Common myeloid progenitor, CD34-positive (primary cell): ENCODE measurements at regions not wholly inside any gene's neighbourhood (a gene's known extent, or its start where the extent isn't known, plus 50 kb on each side); places are given as distances from the start of the nearest gene placed in this dataset.

Experiments used
- CTCF ChIA-PET: fragments of 350-600 bp; sonication (Branson Sonifier 250); formaldehyde crosslinking; loops from one replicate; lab custom pipeline; 2021; ENCODE audit warnings: antibody characterized with exemption; lab: Charles Lee
- POLR2A ChIA-PET: fragments of 350-600 bp; sonication (Branson Sonifier 250); formaldehyde crosslinking; loops from one replicate; lab custom pipeline; 2021; ENCODE audit warnings: antibody characterized with exemption; lab: Charles Lee
- DNase-seq, 3 donors: peaks; one replicate each; pipeline versions ENCODE4 v3.0.0 to v3.0.0-alpha.2; 2013
- H3K27ac ChIP-seq, 2 experiments: 1 replicate in 1 of 2; 2 replicates in 1 of 2; pipeline ENCODE4 v1.7.0; 2013; ENCODE audit warnings: inconsistent platforms in 2 of 2, low read length in 2 of 2, mild to moderate bottlenecking in 2 of 2, low read depth in 1 of 2, moderate library complexity in 1 of 2; ENCODE audit not compliant: severe bottlenecking in 2 of 2, insufficient read depth in 1 of 2, poor library complexity in 1 of 2
- H3K27me3 ChIP-seq, 5 experiments: replicated peaks in 2 of 5; 1 replicate in 3 of 5; 2 replicates in 2 of 5; pipeline versions ENCODE4 v1.6.1 to v1.7.0; 2013; ENCODE audit warnings: low read length in 4 of 5, mild to moderate bottlenecking in 2 of 5, moderate library complexity in 2 of 5, inconsistent platforms in 1 of 5; ENCODE audit not compliant: insufficient read depth in 5 of 5, control insufficient read depth in 4 of 5
- H3K36me3 ChIP-seq, 4 experiments: 1 replicate in 2 of 4; 2 replicates in 2 of 4; pipeline versions ENCODE4 v1.6.1 to v1.7.0; 2013; ENCODE audit warnings: low read length in 3 of 4, control low read depth in 1 of 4, mild to moderate bottlenecking in 1 of 4; ENCODE audit not compliant: control insufficient read depth in 4 of 4, insufficient read depth in 4 of 4
- H3K4me1 ChIP-seq, 4 experiments: 1 replicate in 3 of 4; 2 replicates in 1 of 4; pipeline versions ENCODE4 v1.6.1 to v1.7.1; 2013; ENCODE audit warnings: low read length in 3 of 4, mild to moderate bottlenecking in 3 of 4, control low read depth in 1 of 4, inconsistent platforms in 1 of 4, moderate library complexity in 1 of 4; ENCODE audit not compliant: control insufficient read depth in 4 of 4, insufficient read depth in 4 of 4; ENCODE audit errors: control extremely low read depth in 1 of 4
- H3K4me3 ChIP-seq, 7 experiments: 1 replicate in 4 of 7; 2 replicates in 3 of 7; pipeline versions ENCODE4 v1.5.1 to v1.7.0; 2013; ENCODE audit warnings: mild to moderate bottlenecking in 7 of 7, low read length in 6 of 7, moderate library complexity in 6 of 7, inconsistent platforms in 2 of 7, low read depth in 2 of 7, control low read depth in 1 of 7; ENCODE audit not compliant: insufficient read depth in 4 of 7, control insufficient read depth in 1 of 7; ENCODE audit errors: extremely low read depth in 1 of 7
- H3K9me3 ChIP-seq, 5 experiments: 1 replicate in 4 of 5; 2 replicates in 1 of 5; pipeline versions ENCODE4 v1.6.1 to v1.7.1; 2013; ENCODE audit warnings: low read length in 4 of 5, mild to moderate bottlenecking in 2 of 5, inconsistent platforms in 1 of 5, low read depth in 1 of 5, moderate library complexity in 1 of 5; ENCODE audit not compliant: control insufficient read depth in 4 of 5, insufficient read depth in 2 of 5; ENCODE audit errors: control extremely low read depth in 1 of 5
- WGBS: methylation state at CpG from one replicate; pipeline ENCODE4 v1.1.5; 2013; ENCODE audit not compliant: insufficient coverage; 5-methylcytosine and 5-hydroxymethylcytosine counted together

DNA sequence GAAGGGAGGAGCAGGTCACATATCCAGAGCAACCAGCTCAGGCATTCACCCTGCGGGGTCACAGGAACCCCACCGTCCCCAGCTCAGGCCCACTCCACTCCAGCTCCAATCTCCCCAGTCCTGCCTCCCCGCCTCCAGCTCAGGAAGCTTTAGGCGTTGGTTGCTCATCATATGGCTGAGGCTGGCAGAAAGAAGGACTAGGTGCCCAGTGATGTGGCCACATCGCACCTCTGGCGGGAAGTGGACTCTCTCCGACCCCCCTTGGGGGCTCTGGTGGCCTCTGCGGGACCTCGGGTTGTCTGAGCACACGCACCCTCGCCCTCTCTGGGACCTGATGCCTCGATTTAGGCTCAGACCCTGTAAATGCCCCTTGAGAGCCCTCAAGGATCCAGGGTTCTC, 187.7 kb downstream of the ZFP36L2 start:
- no peak overlapping the region for H3K4me3 ChIP-seq
- no peaks in the 10 kb centered on the region for H3K27me3 ChIP-seq
- POLR2A ChIA-PET = no interaction called here
- 89% methylated on average over 11 of the region's 12 CpGs for WGBS
- H3K27ac ChIP-seq = no peak overlapping the region
- H3K4me1 ChIP-seq = peaks cover 0 to 42% (median 33%) of the 10 kb centered on the region in 4 experiments
- no peak for DNase-seq
- no peaks in the 10 kb centered on the region for H3K36me3 ChIP-seq
- H3K9me3 ChIP-seq = no peaks in the 10 kb centered on the region
- CTCF ChIA-PET = interaction anchor here (1.0 to 1.5 kb wide), 3 partner anchors 13 to 63 kb away, joined by 3 to 5 read pairs (median 4); no protein-coding TSS in a partner anchor

DNA sequence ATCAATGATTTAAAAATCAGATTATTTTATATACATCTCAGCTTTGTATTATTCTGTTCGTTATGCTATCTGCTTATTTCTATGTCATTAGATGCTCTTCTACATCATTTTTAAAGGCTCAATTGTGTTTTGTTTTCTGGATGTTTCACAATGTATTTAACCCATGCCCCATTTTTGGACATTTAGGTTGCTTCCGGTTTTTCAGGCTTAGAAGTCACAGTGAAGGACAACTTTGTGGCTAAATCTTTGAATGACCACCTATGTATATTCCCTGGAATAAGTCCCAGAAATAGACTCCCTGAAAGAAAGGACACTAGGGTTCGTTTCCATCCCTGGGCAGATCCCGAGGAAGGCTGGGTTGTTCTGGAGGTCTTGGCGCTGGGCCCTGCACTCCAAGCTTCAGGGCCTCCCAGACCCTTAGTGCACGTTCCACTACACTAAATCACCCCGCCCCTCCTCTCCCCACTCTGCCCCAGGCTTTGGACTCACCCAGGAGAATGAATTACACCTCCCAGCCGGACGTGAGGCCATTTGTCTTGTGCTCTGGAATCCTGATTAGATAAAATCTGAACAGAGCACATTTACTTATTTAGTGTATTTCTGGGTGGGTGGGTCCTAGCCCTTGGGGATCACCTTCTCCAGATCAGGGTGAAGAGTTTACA, 188.2 kb downstream of the ZFP36L2 start:
- Histone ChIP-seq H3K36me3 (no peaks in the 10 kb centered on the region), H3K9me3 (no peaks in the 10 kb centered on the region), H3K4me3 (no peak overlapping the region), H3K27me3 (no peaks in the 10 kb centered on the region), H3K27ac (no peak overlapping the region), H3K4me1 (peaks cover 0 to 40% (median 31%) of the 10 kb centered on the region in 4 experiments)
- CTCF ChIA-PET = interaction anchor here (0.7 to 1.5 kb wide), 4 partner anchors 10 to 63 kb away, joined by 3 to 5 read pairs (median 4); no protein-coding TSS in a partner anchor
- DNase-seq = no peak
- WGBS = 88% methylated on average over 5 of the region's 9 CpGs
- POLR2A ChIA-PET = no interaction called here

DNA sequence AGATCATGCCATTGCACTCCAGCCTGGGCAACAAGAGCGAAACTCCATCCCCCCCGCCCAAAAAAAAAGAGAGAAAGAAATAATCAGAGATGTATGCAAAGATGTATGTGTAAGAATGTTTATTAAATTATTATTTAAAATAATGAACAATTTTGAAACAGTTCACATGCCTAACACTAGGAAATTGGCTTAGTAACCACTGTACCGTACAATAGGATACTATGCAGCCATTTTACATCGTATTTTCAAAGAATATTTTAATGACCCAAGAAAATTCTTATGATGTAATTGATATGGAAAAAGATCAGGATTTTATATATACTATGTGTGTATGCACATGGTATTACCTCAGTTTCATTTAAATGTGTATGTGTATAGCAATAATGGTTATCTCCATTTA, 190.5 kb downstream of the ZFP36L2 start:
- Histone ChIP-seq H3K36me3 (no peaks in the 10 kb centered on the region), H3K4me1 (peaks cover 0 to 31% (median 19%) of the 10 kb centered on the region in 4 experiments), H3K27ac (no peak overlapping the region), H3K9me3 (no peaks in the 10 kb centered on the region), H3K4me3 (no peak overlapping the region), H3K27me3 (no peaks in the 10 kb centered on the region)
- no CpG with 5 or more reads among the region's 4 CpGs for WGBS
- CTCF ChIA-PET = no interaction called here
- no peak for DNase-seq
- POLR2A ChIA-PET = no interaction called here

DNA sequence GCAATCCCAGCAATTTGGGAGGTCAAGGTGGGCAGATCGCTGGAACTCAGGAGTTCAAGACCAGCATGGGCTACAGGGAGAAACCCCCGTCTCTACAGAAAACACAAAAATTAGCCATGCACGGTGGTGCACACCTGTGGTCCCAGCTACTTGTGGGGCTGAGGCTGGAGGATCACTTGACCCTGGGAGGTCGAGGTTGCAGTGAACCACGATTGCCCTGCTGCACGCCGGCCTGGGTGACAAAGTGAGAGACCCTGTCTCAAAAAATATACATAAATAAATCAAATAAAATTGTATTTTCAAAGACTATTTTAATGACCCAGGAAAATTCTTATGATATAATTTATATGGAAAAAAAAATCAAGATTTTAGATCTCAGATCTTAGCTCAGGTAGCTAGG, 191.5 kb downstream of the ZFP36L2 start:
- H3K4me1 ChIP-seq = peaks cover 0 to 24% (median 13%) of the 10 kb centered on the region in 4 experiments
- POLR2A ChIA-PET = no interaction called here

DNA sequence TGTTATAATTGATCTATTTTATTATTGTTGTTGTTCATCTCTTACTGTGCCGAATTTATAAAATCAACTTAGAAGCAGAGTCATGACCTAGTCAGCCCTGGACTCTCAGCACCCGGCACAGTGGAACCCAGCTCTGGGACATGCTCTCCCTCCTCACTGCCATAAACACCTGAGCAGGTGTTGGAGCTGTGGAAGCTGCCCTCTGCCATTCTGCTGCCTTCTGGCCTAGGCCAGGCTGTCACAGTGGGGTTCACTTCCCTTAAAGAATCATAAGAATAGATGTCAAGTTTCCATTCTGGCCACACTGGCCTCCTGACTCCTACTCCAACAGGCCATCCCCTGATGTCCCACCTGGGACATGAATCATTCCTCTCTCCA, 192.2 kb downstream of the ZFP36L2 start:
- H3K4me3 ChIP-seq = no peak overlapping the region
- 100% methylated on average over 1 of the region's 2 CpGs for WGBS
- H3K9me3 ChIP-seq = no peaks in the 10 kb centered on the region
- no peaks in the 10 kb centered on the region for H3K27me3 ChIP-seq
- no peaks in the 10 kb centered on the region for H3K36me3 ChIP-seq
- POLR2A ChIA-PET = no interaction called here
- peaks cover 0 to 17% (median 8%) of the 10 kb centered on the region in 4 experiments for H3K4me1 ChIP-seq
- no peak for DNase-seq
- H3K27ac ChIP-seq = no peak overlapping the region
- CTCF ChIA-PET = interaction anchor here (1.4 kb wide), 1 partner anchor 17 kb away, joined by 3 read pairs; no protein-coding TSS in a partner anchor

More for the DNA sequence above, 191.5 kb downstream of the ZFP36L2 start:
- Histone ChIP-seq H3K4me3 (no peak overlapping the region), H3K27ac (no peak overlapping the region), H3K27me3 (no peaks in the 10 kb centered on the region), H3K9me3 (no peaks in the 10 kb centered on the region), H3K36me3 (no peaks in the 10 kb centered on the region)
- DNase-seq = no peak
- CTCF ChIA-PET = interaction anchor here (1.4 kb wide), 1 partner anchor 16 kb away, joined by 3 read pairs; no protein-coding TSS in a partner anchor
- 100% methylated on average over 2 of the region's 7 CpGs for WGBS

DNA sequence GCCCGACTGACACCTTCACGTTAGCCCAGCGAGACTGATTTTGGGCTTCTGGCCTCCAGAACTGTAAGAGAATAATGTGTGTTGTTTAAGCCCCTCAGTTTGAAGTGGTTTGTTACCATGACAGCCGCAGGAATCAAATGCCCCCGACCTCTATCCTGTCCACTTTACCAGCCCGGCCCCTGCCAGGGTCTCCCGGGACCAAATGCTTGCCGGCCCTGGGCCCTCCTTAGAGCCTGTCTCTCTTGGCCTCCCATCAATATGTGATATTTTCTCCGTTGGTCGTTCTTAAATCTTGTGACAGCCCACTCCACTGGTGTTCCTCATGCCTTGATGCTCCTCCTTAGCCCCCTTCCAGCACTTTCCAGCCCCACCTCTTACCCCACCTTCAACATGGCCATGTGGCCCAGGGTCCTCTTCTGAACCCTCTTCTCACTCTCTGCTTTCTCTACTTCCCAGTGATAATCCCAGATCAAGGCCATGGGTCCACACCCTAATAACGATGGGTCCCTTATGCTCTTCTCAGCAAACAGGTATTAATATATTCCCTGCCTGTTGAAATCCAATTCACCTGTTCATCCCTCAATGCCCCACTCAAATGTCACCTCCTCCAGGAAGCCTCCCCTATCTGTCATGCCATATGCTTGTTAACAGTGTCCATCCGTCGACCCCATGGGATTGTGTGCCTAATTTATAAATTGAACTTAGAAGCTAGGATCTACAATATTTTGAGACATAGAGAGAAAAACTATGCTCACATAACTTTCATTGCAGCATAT, 192.8 kb downstream of the ZFP36L2 start:
- ChIA-PET CTCF (interaction anchor here (1.4 kb wide), 1 partner anchor 17 kb away, joined by 3 read pairs; no protein-coding TSS in a partner anchor), POLR2A (no interaction called here)
- H3K4me3 ChIP-seq = no peak overlapping the region
- no peaks in the 10 kb centered on the region for H3K9me3 ChIP-seq
- DNase-seq = no peak
- H3K4me1 ChIP-seq = peaks cover 0 to 15% (median 5%) of the 10 kb centered on the region in 4 experiments
- WGBS = 97% methylated on average over 9 of the region's 13 CpGs
- no peaks in the 10 kb centered on the region for H3K27me3 ChIP-seq
- H3K27ac ChIP-seq = no peak overlapping the region
- no peaks in the 10 kb centered on the region for H3K36me3 ChIP-seq

DNA sequence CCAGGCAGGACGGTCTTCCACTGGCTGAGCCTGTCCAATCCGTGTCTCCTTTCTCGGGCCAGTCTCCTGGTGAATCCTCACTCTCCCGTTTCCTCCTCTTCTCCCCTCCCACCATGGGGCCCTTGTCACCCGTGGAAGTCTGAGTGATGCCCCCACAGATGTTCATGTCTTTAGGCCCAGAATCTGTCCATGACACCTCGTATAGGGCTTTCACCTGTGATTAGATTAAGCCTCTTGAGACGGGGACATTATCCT, 193.5 kb downstream of the ZFP36L2 start:
- no peaks in the 10 kb centered on the region for H3K9me3 ChIP-seq
- POLR2A ChIA-PET = interaction anchor here (0.7 kb wide), 1 partner anchor 55 kb away, joined by 5 read pairs; no protein-coding TSS in a partner anchor

More for the DNA sequence above, 193.5 kb downstream of the ZFP36L2 start:
- no peaks in the 10 kb centered on the region for H3K27me3 ChIP-seq
- no peak for DNase-seq
- no peak overlapping the region for H3K4me3 ChIP-seq
- peaks cover 0 to 15% (median 5%) of the 10 kb centered on the region in 4 experiments for H3K4me1 ChIP-seq
- no peak overlapping the region for H3K27ac ChIP-seq
- H3K36me3 ChIP-seq = no peaks in the 10 kb centered on the region
- CTCF ChIA-PET = interaction anchor here (1.1 kb wide), 1 partner anchor 9 kb away, joined by 5 read pairs; no protein-coding TSS in a partner anchor
- WGBS = 97% methylated on average over 7 of the region's 7 CpGs
